Naive thymus-derived CD4-positive, alpha-beta T cell (primary cell): ENCODE measurements at regions not wholly inside any gene's neighbourhood (a gene's known extent, or its start where the extent isn't known, plus 50 kb on each side); places are given as distances from the start of the nearest gene placed in this dataset.

ENCODE experiments used
- ATAC-seq: fragments of 150-1000 bp; cut with Tn5 transposase; 2 replicates; pipeline ENCODE4 v1.10.0; 2021; ENCODE audit warnings: mild to moderate bottlenecking, moderate library complexity
- CTCF ChIA-PET: fragments of 350-600 bp; sonication (Branson Sonifier 250); formaldehyde crosslinking; loops from one replicate; lab custom pipeline; 2021; ENCODE audit warnings: antibody characterized with exemption; lab: Charles Lee
- POLR2A ChIA-PET: fragments of 350-600 bp; sonication (Branson Sonifier 250); formaldehyde crosslinking; loops from one replicate; lab custom pipeline; 2021; ENCODE audit warnings: antibody characterized with exemption, inconsistent platforms; lab: Charles Lee
- DNase-seq, 9 donors: peaks; one replicate each; pipeline versions ENCODE4 v3.0.0 to v3.0.0-alpha.2; 2020 to 2022; ENCODE audit warnings: mixed read lengths in 1 of 9
- H3K27ac ChIP-seq: one replicate; pipeline ENCODE4 v1.7.0; 2013; ENCODE audit warnings: mild to moderate bottlenecking, low read depth, low read length, moderate library complexity
- H3K27me3 ChIP-seq, 2 donors: one replicate each; pipeline ENCODE4 v1.7.0; 2013; ENCODE audit warnings: low read length in 2 of 2, mild to moderate bottlenecking in 2 of 2, moderate library complexity in 2 of 2; ENCODE audit not compliant: control insufficient read depth in 2 of 2, insufficient read depth in 2 of 2
- H3K36me3 ChIP-seq, 3 experiments: 1 replicate in 2 of 3; 2 replicates in 1 of 3; pipeline ENCODE4 v1.7.0; 2013; ENCODE audit warnings: low read length in 3 of 3, mild to moderate bottlenecking in 3 of 3, moderate library complexity in 1 of 3; ENCODE audit not compliant: insufficient read depth in 3 of 3, control insufficient read depth in 2 of 3
- H3K4me1 ChIP-seq, 2 donors: one replicate each; pipeline ENCODE4 v1.7.0; 2013; ENCODE audit warnings: low read length in 2 of 2, mild to moderate bottlenecking in 2 of 2, moderate library complexity in 1 of 2; ENCODE audit not compliant: control insufficient read depth in 2 of 2, insufficient read depth in 2 of 2
- H3K4me3 ChIP-seq: 2 replicates; pipeline ENCODE4 v1.7.0; 2013; ENCODE audit warnings: mild to moderate bottlenecking, low read length
- H3K9me3 ChIP-seq, 3 experiments: 1 replicate in 2 of 3; 2 replicates in 1 of 3; pipeline ENCODE4 v1.7.0; 2013; ENCODE audit warnings: low read length in 3 of 3; ENCODE audit not compliant: control insufficient read depth in 2 of 3
- H3K27ac Mint-ChIP-seq, 9 donors: one replicate each; pipeline ENCODE4 v1.8.0; 2020 to 2022; ENCODE audit warnings: mixed read lengths in 9 of 9, mild to moderate bottlenecking in 8 of 9, moderate library complexity in 5 of 9, inconsistent platforms in 2 of 9
- H3K27me3 Mint-ChIP-seq, 5 donors: one replicate each; pipeline ENCODE4 v1.8.0; 2021 to 2022; ENCODE audit warnings: mixed read lengths in 5 of 5, mild to moderate bottlenecking in 1 of 5
- H3K36me3 Mint-ChIP-seq, 5 donors: one replicate each; pipeline ENCODE4 v1.8.0; 2020 to 2022; ENCODE audit warnings: mixed read lengths in 5 of 5, mild to moderate bottlenecking in 3 of 5, inconsistent platforms in 1 of 5
- H3K4me1 Mint-ChIP-seq, 7 donors: one replicate each; pipeline ENCODE4 v1.8.0; 2020 to 2022; ENCODE audit warnings: mixed read lengths in 7 of 7, mild to moderate bottlenecking in 3 of 7, inconsistent platforms in 1 of 7
- H3K4me3 Mint-ChIP-seq, 10 donors: one replicate each; pipeline ENCODE4 v1.8.0; 2020 to 2022; ENCODE audit warnings: mild to moderate bottlenecking in 10 of 10, mixed read lengths in 10 of 10, moderate library complexity in 6 of 10, inconsistent platforms in 2 of 10
- H3K9me3 Mint-ChIP-seq, 11 donors: one replicate each; pipeline ENCODE4 v1.8.0; 2020 to 2022; ENCODE audit warnings: mixed read lengths in 11 of 11, mild to moderate bottlenecking in 4 of 11, inconsistent platforms in 1 of 11, moderate library complexity in 1 of 11
- intact Hi-C, 2 donors: fragments of 100-400 bp; cut with micrococcal nuclease; formaldehyde crosslinking; loops; one replicate each; pipeline ENCODE4 v1.15.1; 2023

DNA sequence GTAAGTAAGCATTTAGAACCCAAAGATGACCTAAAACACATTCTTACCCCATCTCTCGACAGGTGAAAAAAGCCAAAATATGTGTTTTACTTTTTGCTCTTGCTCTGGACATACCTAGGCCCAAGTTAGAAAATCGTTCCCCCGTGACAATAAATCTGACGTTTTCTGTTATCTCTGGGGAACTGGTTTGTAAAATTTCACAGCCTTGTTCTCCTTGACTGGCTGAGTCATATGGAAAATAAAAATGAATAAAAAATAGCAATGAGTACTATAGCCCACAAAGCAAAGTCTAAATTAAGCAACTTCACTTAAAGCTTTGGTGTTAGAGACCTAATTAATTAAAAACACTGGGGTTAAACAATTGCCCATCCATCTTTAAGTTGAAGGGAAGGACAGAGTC, 286.9 kb upstream of the CLINT1 start:
- peaks cover 0 to 8% (median 0%) of the 10 kb centered on the region in 5 donors for H3K27me3 Mint-ChIP-seq
- Histone ChIP-seq H3K36me3 (no peaks in the 10 kb centered on the region), H3K27ac (no peak overlapping the region), H3K9me3 (no peaks in the 10 kb centered on the region), H3K27me3 (no peaks in the 10 kb centered on the region), H3K4me1 (no peaks in the 10 kb centered on the region), H3K4me3 (no peak overlapping the region)
- no peaks in the 10 kb centered on the region for H3K36me3 Mint-ChIP-seq
- H3K4me1 Mint-ChIP-seq = no peaks in the 10 kb centered on the region
- H3K27ac Mint-ChIP-seq = no peak overlapping the region
- H3K9me3 Mint-ChIP-seq = no peaks in the 10 kb centered on the region
- ChIA-PET CTCF (no interaction called here), POLR2A (no interaction called here)
- ATAC-seq = no peak
- no peak for DNase-seq
- no peak overlapping the region for H3K4me3 Mint-ChIP-seq
- intact Hi-C loops = no loop called here

DNA sequence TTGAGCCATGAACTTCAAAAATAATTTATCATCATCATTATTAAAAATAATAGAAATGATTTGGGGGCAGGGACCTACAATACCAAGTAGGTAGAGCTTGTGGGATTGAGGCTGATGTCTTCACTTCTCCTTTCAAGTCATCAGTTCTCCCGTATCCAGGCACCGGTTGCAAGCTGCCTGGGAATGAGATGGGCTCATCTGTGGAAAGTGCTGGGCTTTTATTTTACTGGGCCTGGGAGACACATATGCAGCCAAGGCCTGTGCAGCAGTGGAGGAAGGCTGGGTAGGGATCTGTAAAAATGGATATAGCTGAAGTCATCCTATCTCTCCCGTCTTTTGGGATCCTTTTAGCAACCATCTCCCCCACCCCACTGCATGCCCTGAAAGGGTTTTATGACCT, 284.1 kb upstream of the CLINT1 start:
- no peaks in the 10 kb centered on the region for H3K4me1 ChIP-seq
- Mint-ChIP-seq H3K36me3 (no peaks in the 10 kb centered on the region), H3K4me1 (no peaks in the 10 kb centered on the region), H3K9me3 (peaks cover 0 to 3% (median 0%) of the 10 kb centered on the region in 11 donors), H3K4me3 (no peak overlapping the region), H3K27me3 (peaks cover 0 to 20% (median 4%) of the 10 kb centered on the region in 5 donors), H3K27ac (no peak overlapping the region)
- POLR2A ChIA-PET = interaction anchor here (1.0 kb wide), 1 partner anchor 9 kb away, joined by 5 read pairs; no protein-coding TSS in a partner anchor
- ATAC-seq (no peak), DNase-seq (no peak)
- no peaks in the 10 kb centered on the region for H3K9me3 ChIP-seq
- H3K4me3 ChIP-seq = no peak overlapping the region
- CTCF ChIA-PET = no interaction called here
- no peaks in the 10 kb centered on the region for H3K27me3 ChIP-seq
- no peaks in the 10 kb centered on the region for H3K36me3 ChIP-seq
- H3K27ac ChIP-seq = no peak overlapping the region
- intact Hi-C loops = no loop called here

- no peaks in the 10 kb centered on the region for H3K4me1 Mint-ChIP-seq
- no peaks in the 10 kb centered on the region for H3K36me3 Mint-ChIP-seq
- H3K27ac Mint-ChIP-seq = no peak overlapping the region
- H3K9me3 Mint-ChIP-seq = peaks cover 0 to 3% (median 0%) of the 10 kb centered on the region in 11 donors
- intact Hi-C loops = no loop called here
- no peak overlapping the region for H3K4me3 Mint-ChIP-seq
- ATAC-seq (no peak), DNase-seq (no peak)
- POLR2A ChIA-PET = no interaction called here
- Histone ChIP-seq H3K27me3 (no peaks in the 10 kb centered on the region), H3K9me3 (no peaks in the 10 kb centered on the region), H3K27ac (no peak overlapping the region), H3K4me1 (no peaks in the 10 kb centered on the region), H3K36me3 (no peaks in the 10 kb centered on the region), H3K4me3 (no peak overlapping the region)
- H3K27me3 Mint-ChIP-seq = peaks cover 0 to 20% (median 4%) of the 10 kb centered on the region in 5 donors
- CTCF ChIA-PET = no interaction called here
Observed at GRCh38 chr5:158142156-158142555, 283.2 kb upstream of the CLINT1 start.

GRCh38 chr5:158140120-158140731, 281.3 kb upstream of the CLINT1 start:
- Mint-ChIP-seq H3K4me3 (no peak overlapping the region), H3K36me3 (no peaks in the 10 kb centered on the region), H3K9me3 (peaks cover 0 to 3% (median 0%) of the 10 kb centered on the region in 11 donors), H3K27ac (no peak overlapping the region), H3K27me3 (peaks cover 0 to 21% (median 4%) of the 10 kb centered on the region in 5 donors), H3K4me1 (no peaks in the 10 kb centered on the region)
- H3K36me3 ChIP-seq = no peaks in the 10 kb centered on the region
- DNase-seq (no peak), ATAC-seq (no peak)
- H3K4me3 ChIP-seq = no peak overlapping the region
- H3K27ac ChIP-seq = no peak overlapping the region
- POLR2A ChIA-PET = no interaction called here
- H3K9me3 ChIP-seq = no peaks in the 10 kb centered on the region
- CTCF ChIA-PET = no interaction called here
- intact Hi-C loops = no loop called here
- H3K27me3 ChIP-seq = no peaks in the 10 kb centered on the region
- no peaks in the 10 kb centered on the region for H3K4me1 ChIP-seq

GRCh38 chr5:158139161-158139560, 280.2 kb upstream of the CLINT1 start:
- ChIA-PET POLR2A (no interaction called here), CTCF (no interaction called here)
- no peak overlapping the region for H3K27ac ChIP-seq
- DNase-seq (no peak), ATAC-seq (no peak)
- Mint-ChIP-seq H3K4me3 (no peak overlapping the region), H3K9me3 (peaks cover 0 to 3% (median 0%) of the 10 kb centered on the region in 11 donors), H3K36me3 (no peaks in the 10 kb centered on the region), H3K4me1 (no peaks in the 10 kb centered on the region), H3K27me3 (peaks cover 0 to 26% (median 4%) of the 10 kb centered on the region in 5 donors), H3K27ac (no peak overlapping the region)
- H3K4me3 ChIP-seq = no peak overlapping the region
- H3K4me1 ChIP-seq = no peaks in the 10 kb centered on the region
- no peaks in the 10 kb centered on the region for H3K36me3 ChIP-seq
- no peaks in the 10 kb centered on the region for H3K27me3 ChIP-seq
- intact Hi-C loops = no loop called here
- H3K9me3 ChIP-seq = no peaks in the 10 kb centered on the region

DNA sequence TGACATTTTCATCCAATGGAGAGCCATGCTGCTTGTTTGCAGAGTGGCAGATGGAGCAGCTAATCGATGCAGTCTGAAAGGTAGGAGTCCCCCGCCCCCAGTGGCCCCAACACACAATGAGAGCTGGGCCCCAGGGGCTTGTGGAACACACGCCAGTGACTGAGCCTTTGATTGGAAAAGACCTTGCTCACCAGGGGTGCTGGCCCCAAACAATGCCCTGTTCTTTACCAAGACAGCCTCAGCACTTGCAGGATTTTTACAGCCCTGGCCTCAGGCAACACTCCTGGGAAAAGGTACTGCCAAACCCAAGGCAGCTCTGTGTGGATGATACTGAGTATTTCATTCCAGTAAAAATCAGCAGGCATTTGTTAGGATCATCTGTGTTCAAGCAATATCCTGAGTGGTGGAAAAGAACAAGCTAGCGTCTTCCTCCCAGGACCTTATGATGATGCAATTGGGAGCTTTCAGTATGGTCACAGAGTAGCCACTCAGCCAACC, 276.8 kb upstream of the CLINT1 start:
- ATAC-seq (no peak), DNase-seq (no peak)
- Mint-ChIP-seq H3K9me3 (peaks cover 0 to 3% (median 0%) of the 10 kb centered on the region in 11 donors), H3K4me3 (no peak overlapping the region), H3K27ac (no peak overlapping the region), H3K36me3 (no peaks in the 10 kb centered on the region), H3K4me1 (no peaks in the 10 kb centered on the region), H3K27me3 (peaks cover 0 to 27% (median 4%) of the 10 kb centered on the region in 5 donors)
- POLR2A ChIA-PET = interaction anchor here (0.6 kb wide), 1 partner anchor 12 kb away, joined by 3 read pairs; no protein-coding TSS in a partner anchor
- intact Hi-C loops = no loop called here
- Histone ChIP-seq H3K27ac (no peak overlapping the region), H3K4me1 (no peaks in the 10 kb centered on the region), H3K4me3 (no peak overlapping the region), H3K27me3 (no peaks in the 10 kb centered on the region), H3K9me3 (no peaks in the 10 kb centered on the region), H3K36me3 (no peaks in the 10 kb centered on the region)
- CTCF ChIA-PET = no interaction called here

DNA sequence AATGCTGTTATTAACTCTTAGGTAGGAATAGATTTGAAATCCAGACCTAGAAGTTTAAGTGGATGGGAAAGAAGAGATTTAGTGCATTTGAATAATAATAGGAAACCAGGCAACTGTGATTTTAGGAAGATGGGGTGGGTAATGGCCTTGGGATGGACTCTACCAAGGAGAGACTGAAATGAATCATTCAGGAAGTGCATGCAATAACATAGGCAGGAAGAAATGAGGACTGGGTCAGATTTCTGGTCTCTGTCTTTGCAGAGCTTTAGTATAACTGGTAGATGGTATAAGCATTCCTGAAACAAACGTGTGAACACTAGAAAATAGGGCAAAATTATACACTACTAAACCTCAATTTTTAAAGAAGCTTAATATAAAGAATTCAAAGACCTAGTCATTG, 274.4 kb upstream of the CLINT1 start:
- intact Hi-C loops = no loop called here
- no peak overlapping the region for H3K27ac ChIP-seq
- ATAC-seq (no peak), DNase-seq (no peak)
- Mint-ChIP-seq H3K4me3 (no peak overlapping the region), H3K9me3 (no peaks in the 10 kb centered on the region), H3K4me1 (no peaks in the 10 kb centered on the region), H3K27ac (no peak overlapping the region), H3K27me3 (peaks cover 0 to 13% (median 3%) of the 10 kb centered on the region in 5 donors), H3K36me3 (no peaks in the 10 kb centered on the region)
- ChIA-PET CTCF (no interaction called here), POLR2A (no interaction called here)
- no peak overlapping the region for H3K4me3 ChIP-seq
- no peaks in the 10 kb centered on the region for H3K9me3 ChIP-seq
- H3K36me3 ChIP-seq = no peaks in the 10 kb centered on the region
- no peaks in the 10 kb centered on the region for H3K27me3 ChIP-seq
- no peaks in the 10 kb centered on the region for H3K4me1 ChIP-seq
